ENCODE measurements at regions not wholly inside any gene's neighbourhood (a gene's known extent, or its start where the extent isn't known, plus 50 kb on each side); places are given as distances from the start of the nearest gene placed in this dataset.

- Mint-ChIP-seq H3K27ac (no peak overlapping the region), H3K27me3 (ENCODE audit: insufficient read depth, low read depth, poor library complexity) (peaks cover 5% of the 10 kb centered on the region), H3K4me3 (no peak overlapping the region), H3K36me3 (ENCODE audit: low read depth) (peaks cover 26% of the 10 kb centered on the region), H3K4me1 (peaks cover 38% of the 10 kb centered on the region), H3K9me3 (peaks cover 23% of the 10 kb centered on the region)
- no peak overlapping the region for H3K4me2 ChIP-seq
- H3K4me1 ChIP-seq (ENCODE audit: insufficient read depth): peaks cover 35% of the 10 kb centered on the region
- no peaks in the 10 kb centered on the region for H3F3A ChIP-seq (replicated peaks; ENCODE audit: low read depth)
- no peaks in the 10 kb centered on the region for H3K79me2 ChIP-seq (replicated peaks; ENCODE audit: insufficient read depth)
- H2AFZ ChIP-seq: peak overlapping the region; percentile 90
- DNase-seq (ENCODE audit: low spot score) (no peak), ATAC-seq (no peak)
- H3K36me3 ChIP-seq (ENCODE audit: insufficient read depth): peaks cover 3% of the 10 kb centered on the region; the same call in 1 of the 2 replicates
- H3K9me2 ChIP-seq (ENCODE audit: insufficient read depth): peaks cover 2% of the 10 kb centered on the region; the same call in 1 of the 2 replicates
- H3K4me3 ChIP-seq: no peak overlapping the region
- H4K20me1 ChIP-seq (replicated peaks; ENCODE audit: insufficient read depth): no peaks in the 10 kb centered on the region
- H3K27ac ChIP-seq (ENCODE audit: low read depth): no peak overlapping the region
- no peaks in the 10 kb centered on the region for H3K27me3 ChIP-seq (ENCODE audit: insufficient read depth)
- TF ChIP-seq, protein P1, sequence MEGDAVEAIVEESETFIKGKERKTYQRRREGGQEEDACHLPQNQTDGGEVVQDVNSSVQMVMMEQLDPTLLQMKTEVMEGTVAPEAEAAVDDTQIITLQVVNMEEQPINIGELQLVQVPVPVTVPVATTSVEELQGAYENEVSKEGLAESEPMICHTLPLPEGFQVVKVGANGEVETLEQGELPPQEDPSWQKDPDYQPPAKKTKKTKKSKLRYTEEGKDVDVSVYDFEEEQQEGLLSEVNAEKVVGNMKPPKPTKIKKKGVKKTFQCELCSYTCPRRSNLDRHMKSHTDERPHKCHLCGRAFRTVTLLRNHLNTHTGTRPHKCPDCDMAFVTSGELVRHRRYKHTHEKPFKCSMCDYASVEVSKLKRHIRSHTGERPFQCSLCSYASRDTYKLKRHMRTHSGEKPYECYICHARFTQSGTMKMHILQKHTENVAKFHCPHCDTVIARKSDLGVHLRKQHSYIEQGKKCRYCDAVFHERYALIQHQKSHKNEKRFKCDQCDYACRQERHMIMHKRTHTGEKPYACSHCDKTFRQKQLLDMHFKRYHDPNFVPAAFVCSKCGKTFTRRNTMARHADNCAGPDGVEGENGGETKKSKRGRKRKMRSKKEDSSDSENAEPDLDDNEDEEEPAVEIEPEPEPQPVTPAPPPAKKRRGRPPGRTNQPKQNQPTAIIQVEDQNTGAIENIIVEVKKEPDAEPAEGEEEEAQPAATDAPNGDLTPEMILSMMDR (conservative IDR thresholded peaks at IDR 0.05; ENCODE audit: low read depth in 2 of 2): no peak
- TF ChIP-seq ZNF331 (CRISPR knock-in tag; IDR thresholded peaks at IDR 0.05; ENCODE audit: low read depth): no peak
Measured at GRCh38 chr4:42315231-42315630, 82.1 kb upstream of the SHISA3 start.

- peaks cover 20% of the 10 kb centered on the region; the same call in 2 of the 3 replicates for H3K4me1 Mint-ChIP-seq
- peaks cover 13% of the 10 kb centered on the region; the same call in 2 of the 3 replicates for H3K9me3 Mint-ChIP-seq
- Histone ChIP-seq H3K79me2 (replicated peaks; ENCODE audit: insufficient read depth) (no peaks in the 10 kb centered on the region), H3F3A (replicated peaks; ENCODE audit: low read depth) (no peaks in the 10 kb centered on the region), H3K27ac (ENCODE audit: low read depth) (no peak overlapping the region), H4K20me1 (replicated peaks; ENCODE audit: insufficient read depth) (no peaks in the 10 kb centered on the region), H3K4me1 (ENCODE audit: insufficient read depth) (peaks cover 11% of the 10 kb centered on the region), H3K27me3 (ENCODE audit: insufficient read depth) (no peaks in the 10 kb centered on the region), H3K4me2 (no peak overlapping the region), H3K9me2 (ENCODE audit: insufficient read depth) (peaks cover 16% of the 10 kb centered on the region), H3K4me3 (no peak overlapping the region), H2AFZ (no peak overlapping the region), H3K36me3 (ENCODE audit: insufficient read depth) (no peaks in the 10 kb centered on the region)
- no peak overlapping the region for H3K4me3 Mint-ChIP-seq
- peaks cover 3% of the 10 kb centered on the region for H3K27me3 Mint-ChIP-seq (ENCODE audit: insufficient read depth, low read depth, poor library complexity)
- H3K27ac Mint-ChIP-seq: no peak overlapping the region
- DNase-seq (ENCODE audit: low spot score): no peak
- no peak for ATAC-seq
- peaks cover 18% of the 10 kb centered on the region; the same call in 2 of the 3 replicates for H3K36me3 Mint-ChIP-seq (ENCODE audit: low read depth)
- TF ChIP-seq POLR2AphosphoS5 (IDR thresholded peaks at IDR 0.05; ENCODE audit: low read depth): no peak
- TF ChIP-seq, protein P1 (conservative IDR thresholded peaks at IDR 0.05; ENCODE audit: low read depth in 2 of 2): no peak
- TF ChIP-seq, protein P2, sequence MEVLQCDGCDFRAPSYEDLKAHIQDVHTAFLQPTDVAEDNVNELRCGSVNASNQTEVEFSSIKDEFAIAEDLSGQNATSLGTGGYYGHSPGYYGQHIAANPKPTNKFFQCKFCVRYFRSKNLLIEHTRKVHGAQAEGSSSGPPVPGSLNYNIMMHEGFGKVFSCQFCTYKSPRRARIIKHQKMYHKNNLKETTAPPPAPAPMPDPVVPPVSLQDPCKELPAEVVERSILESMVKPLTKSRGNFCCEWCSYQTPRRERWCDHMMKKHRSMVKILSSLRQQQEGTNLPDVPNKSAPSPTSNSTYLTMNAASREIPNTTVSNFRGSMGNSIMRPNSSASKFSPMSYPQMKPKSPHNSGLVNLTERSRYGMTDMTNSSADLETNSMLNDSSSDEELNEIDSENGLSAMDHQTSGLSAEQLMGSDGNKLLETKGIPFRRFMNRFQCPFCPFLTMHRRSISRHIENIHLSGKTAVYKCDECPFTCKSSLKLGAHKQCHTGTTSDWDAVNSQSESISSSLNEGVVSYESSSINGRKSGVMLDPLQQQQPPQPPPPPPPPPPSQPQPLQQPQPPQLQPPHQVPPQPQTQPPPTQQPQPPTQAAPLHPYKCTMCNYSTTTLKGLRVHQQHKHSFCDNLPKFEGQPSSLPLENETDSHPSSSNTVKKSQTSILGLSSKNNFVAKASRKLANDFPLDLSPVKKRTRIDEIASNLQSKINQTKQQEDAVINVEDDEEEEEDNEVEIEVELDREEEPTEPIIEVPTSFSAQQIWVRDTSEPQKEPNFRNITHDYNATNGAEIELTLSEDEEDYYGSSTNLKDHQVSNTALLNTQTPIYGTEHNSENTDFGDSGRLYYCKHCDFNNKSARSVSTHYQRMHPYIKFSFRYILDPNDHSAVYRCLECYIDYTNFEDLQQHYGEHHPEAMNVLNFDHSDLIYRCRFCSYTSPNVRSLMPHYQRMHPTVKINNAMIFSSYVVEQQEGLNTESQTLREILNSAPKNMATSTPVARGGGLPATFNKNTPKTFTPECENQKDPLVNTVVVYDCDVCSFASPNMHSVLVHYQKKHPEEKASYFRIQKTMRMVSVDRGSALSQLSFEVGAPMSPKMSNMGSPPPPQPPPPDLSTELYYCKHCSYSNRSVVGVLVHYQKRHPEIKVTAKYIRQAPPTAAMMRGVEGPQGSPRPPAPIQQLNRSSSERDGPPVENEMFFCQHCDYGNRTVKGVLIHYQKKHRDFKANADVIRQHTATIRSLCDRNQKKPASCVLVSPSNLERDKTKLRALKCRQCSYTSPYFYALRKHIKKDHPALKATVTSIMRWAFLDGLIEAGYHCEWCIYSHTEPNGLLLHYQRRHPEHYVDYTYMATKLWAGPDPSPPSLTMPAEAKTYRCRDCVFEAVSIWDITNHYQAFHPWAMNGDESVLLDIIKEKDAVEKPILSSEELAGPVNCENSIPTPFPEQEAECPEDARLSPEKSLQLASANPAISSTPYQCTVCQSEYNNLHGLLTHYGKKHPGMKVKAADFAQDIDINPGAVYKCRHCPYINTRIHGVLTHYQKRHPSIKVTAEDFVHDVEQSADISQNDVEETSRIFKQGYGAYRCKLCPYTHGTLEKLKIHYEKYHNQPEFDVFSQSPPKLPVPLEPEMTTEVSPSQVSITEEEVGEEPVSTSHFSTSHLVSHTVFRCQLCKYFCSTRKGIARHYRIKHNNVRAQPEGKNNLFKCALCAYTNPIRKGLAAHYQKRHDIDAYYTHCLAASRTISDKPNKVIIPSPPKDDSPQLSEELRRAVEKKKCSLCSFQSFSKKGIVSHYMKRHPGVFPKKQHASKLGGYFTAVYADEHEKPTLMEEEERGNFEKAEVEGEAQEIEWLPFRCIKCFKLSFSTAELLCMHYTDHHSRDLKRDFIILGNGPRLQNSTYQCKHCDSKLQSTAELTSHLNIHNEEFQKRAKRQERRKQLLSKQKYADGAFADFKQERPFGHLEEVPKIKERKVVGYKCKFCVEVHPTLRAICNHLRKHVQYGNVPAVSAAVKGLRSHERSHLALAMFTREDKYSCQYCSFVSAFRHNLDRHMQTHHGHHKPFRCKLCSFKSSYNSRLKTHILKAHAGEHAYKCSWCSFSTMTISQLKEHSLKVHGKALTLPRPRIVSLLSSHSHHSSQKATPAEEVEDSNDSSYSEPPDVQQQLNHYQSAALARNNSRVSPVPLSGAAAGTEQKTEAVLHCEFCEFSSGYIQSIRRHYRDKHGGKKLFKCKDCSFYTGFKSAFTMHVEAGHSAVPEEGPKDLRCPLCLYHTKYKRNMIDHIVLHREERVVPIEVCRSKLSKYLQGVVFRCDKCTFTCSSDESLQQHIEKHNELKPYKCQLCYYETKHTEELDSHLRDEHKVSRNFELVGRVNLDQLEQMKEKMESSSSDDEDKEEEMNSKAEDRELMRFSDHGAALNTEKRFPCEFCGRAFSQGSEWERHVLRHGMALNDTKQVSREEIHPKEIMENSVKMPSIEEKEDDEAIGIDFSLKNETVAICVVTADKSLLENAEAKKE (CRISPR knock-in tag; IDR thresholded peaks at IDR 0.05): no peak
- no peak for TF ChIP-seq JUNB (IDR thresholded peaks at IDR 0.05; ENCODE audit: unreplicated experiment)
- no peak for TF ChIP-seq REST (IDR thresholded peaks at IDR 0.05; ENCODE audit: unreplicated experiment)
- no peak for TF ChIP-seq CREB1 (CRISPR knock-in tag; IDR thresholded peaks at IDR 0.05; ENCODE audit: low read depth)
Measured at GRCh38 chr4:42320822-42321388, 76.4 kb upstream of the SHISA3 start.

Data from GM23338 (cell line).